GM12891 (cell line): ENCODE measurements at regions not wholly inside any gene's neighbourhood (a gene's known extent, or its start where the extent isn't known, plus 50 kb on each side); places are given as distances from the start of the nearest gene placed in this dataset.

Source experiments
- POLR2AphosphoS5 ChIP-seq: IDR thresholded peaks from 2 replicates; pipeline ENCODE4 v1.6.1; 2011; ENCODE audit warnings: low read depth, low read length, control low read depth
- SPI1 ChIP-seq: IDR thresholded peaks from 2 replicates; pipeline ENCODE4 v1.6.1; 2011; ENCODE audit warnings: low read depth, low read length, control low read depth

DNA sequence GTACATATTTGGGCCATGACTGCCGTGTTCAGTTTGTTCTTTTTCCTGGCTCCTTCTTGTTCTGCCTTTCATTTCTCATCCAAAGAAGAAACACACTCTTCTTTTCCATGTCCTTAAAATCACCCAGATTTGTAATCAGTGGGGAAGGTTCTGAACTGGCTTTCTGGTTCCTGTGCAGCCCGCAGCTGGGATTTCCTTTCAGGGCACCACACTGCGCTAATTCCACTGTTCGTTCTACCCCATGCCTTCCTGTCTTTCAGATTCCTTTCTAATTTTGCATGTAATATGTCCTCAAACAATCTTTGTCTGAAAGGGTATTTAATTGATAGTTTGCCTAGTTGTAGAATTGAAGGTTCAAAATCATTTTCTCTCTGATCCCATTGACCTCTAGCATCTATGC lies 94.1 kb downstream of the HS1BP3 start:
- TF ChIP-seq POLR2AphosphoS5 (no peak), SPI1 (no peak)
